RWPE2 (cell line): ENCODE measurements at regions not wholly inside any gene's neighbourhood (a gene's known extent, or its start where the extent isn't known, plus 50 kb on each side); places are given as distances from the start of the nearest gene placed in this dataset.

Experiments
- ATAC-seq: fragments of 200-7000 bp; cut with Tn5 transposase; 3 replicates; pipeline ENCODE4 v1.9.1; 2021; ENCODE audit warnings: low read depth
- DNase-seq: peaks from one replicate; pipeline ENCODE4 v3.0.0-alpha.2; 2020; ENCODE audit warnings: low spot score
- H3K27ac ChIP-seq: fragments of 450-650 bp; 2 replicates; pipeline ENCODE4 v1.5.1; 2017; ENCODE audit warnings: mild to moderate bottlenecking; ENCODE audit not compliant: poor library complexity, severe bottlenecking
- H3K27me3 ChIP-seq: fragments of 250-450 bp; sonication (Bioruptor Pico); 2 replicates; pipeline ENCODE4 v1.5.1; 2021; ENCODE audit warnings: mild to moderate bottlenecking, moderate library complexity; ENCODE audit not compliant: insufficient read depth, poor library complexity, severe bottlenecking
- H3K36me3 ChIP-seq: fragments of 250-450 bp; sonication (Bioruptor Pico); 2 replicates; pipeline ENCODE4 v1.5.1; 2020; ENCODE audit warnings: low read depth, mild to moderate bottlenecking, moderate library complexity
- H3K4me1 ChIP-seq: fragments of 250-450 bp; sonication (Bioruptor Pico); 2 replicates; pipeline ENCODE4 v1.5.1; 2021; ENCODE audit warnings: mild to moderate bottlenecking, moderate library complexity; ENCODE audit not compliant: insufficient read depth, poor library complexity, severe bottlenecking
- H3K4me3 ChIP-seq: fragments of 250-450 bp; sonication (Bioruptor Pico); 2 replicates; pipeline ENCODE4 v1.5.1; 2021; ENCODE audit warnings: mild to moderate bottlenecking, moderate library complexity; ENCODE audit not compliant: severe bottlenecking
- H3K9me3 ChIP-seq: fragments of 250-450 bp; sonication (Bioruptor Pico); 2 replicates; pipeline ENCODE4 v1.5.1; 2021; ENCODE audit warnings: mild to moderate bottlenecking, moderate library complexity; ENCODE audit not compliant: severe bottlenecking
- TF ChIP-seq, protein P1 (sequence below): fragments of 450-650 bp; IDR thresholded peaks from one replicate; pipeline ENCODE4 v1.5.1; 2017; ENCODE audit warnings: mild to moderate bottlenecking, moderate library complexity; ENCODE audit not compliant: poor library complexity, severe bottlenecking

- Histone ChIP-seq H3K27ac (no peak overlapping the region), H3K4me1 (no peaks in the 10 kb centered on the region), H3K4me3 (no peak overlapping the region), H3K36me3 (no peaks in the 10 kb centered on the region), H3K9me3 (no peaks in the 10 kb centered on the region), H3K27me3 (peaks cover 43% of the 10 kb centered on the region)
- TF ChIP-seq, protein P1, sequence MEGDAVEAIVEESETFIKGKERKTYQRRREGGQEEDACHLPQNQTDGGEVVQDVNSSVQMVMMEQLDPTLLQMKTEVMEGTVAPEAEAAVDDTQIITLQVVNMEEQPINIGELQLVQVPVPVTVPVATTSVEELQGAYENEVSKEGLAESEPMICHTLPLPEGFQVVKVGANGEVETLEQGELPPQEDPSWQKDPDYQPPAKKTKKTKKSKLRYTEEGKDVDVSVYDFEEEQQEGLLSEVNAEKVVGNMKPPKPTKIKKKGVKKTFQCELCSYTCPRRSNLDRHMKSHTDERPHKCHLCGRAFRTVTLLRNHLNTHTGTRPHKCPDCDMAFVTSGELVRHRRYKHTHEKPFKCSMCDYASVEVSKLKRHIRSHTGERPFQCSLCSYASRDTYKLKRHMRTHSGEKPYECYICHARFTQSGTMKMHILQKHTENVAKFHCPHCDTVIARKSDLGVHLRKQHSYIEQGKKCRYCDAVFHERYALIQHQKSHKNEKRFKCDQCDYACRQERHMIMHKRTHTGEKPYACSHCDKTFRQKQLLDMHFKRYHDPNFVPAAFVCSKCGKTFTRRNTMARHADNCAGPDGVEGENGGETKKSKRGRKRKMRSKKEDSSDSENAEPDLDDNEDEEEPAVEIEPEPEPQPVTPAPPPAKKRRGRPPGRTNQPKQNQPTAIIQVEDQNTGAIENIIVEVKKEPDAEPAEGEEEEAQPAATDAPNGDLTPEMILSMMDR: no peak
- no peak for ATAC-seq
- DNase-seq: no peak
These were observed 132.3 kb downstream of the IRX2 start for GRCh38 chr5:2619216-2619615.

GRCh38 chr5:2617461-2617860 lies 134.0 kb downstream of the IRX2 start:
- Histone ChIP-seq H3K4me1 (no peaks in the 10 kb centered on the region), H3K27ac (no peak overlapping the region), H3K36me3 (no peaks in the 10 kb centered on the region), H3K9me3 (no peaks in the 10 kb centered on the region), H3K27me3 (peaks cover 35% of the 10 kb centered on the region), H3K4me3 (no peak overlapping the region)
- ATAC-seq: no peak
- no peak for DNase-seq
- TF ChIP-seq, protein P1: no peak

DNA sequence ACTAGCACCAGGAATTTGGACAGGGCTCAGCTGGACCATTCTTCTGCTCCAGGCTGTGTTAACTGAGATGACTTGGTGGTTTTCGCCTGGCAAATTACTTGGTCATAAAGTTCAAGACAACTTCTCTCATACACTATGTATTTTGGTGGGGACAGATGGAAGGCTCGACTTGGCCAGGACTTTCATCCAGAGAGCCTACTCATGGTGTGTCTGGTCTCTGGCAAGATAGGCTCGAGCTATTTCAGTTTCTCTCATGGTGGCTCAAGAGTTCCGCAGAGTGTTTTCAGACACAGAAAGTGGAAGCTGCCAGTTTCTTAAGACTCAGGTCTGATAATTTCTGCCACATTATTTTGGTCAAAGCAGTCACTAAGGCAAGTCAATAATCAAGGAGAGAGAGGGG lies 135.6 kb downstream of the IRX2 start:
- Histone ChIP-seq H3K36me3 (no peaks in the 10 kb centered on the region), H3K9me3 (no peaks in the 10 kb centered on the region), H3K4me3 (no peak overlapping the region), H3K27ac (no peak overlapping the region), H3K27me3 (peaks cover 24% of the 10 kb centered on the region), H3K4me1 (no peaks in the 10 kb centered on the region)
- no peak for ATAC-seq
- TF ChIP-seq, protein P1: no peak
- DNase-seq: no peak

DNA sequence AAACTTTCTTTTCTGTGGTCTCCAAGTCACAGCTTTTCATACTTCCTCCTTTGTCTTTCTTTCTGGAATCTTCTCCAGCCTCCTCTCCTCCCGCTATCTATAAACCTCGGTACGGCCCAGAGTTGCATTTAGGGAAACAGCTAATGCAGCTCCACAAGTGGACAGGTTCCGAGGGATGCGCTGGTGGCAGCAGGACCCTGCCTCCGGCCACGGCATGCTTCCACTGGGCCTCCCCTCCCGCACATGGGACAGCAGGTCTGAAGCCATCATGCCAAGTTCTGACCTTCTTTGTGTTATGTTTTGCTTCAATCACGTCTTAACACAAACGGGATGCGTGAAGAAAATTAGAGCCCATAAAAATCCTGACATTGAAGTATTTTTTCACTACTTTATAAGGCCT lies 136.9 kb downstream of the IRX2 start:
- no peak overlapping the region for H3K4me3 ChIP-seq
- ATAC-seq (no peak), DNase-seq (no peak)
- H3K9me3 ChIP-seq: no peaks in the 10 kb centered on the region
- no peak overlapping the region for H3K27ac ChIP-seq
- H3K27me3 ChIP-seq: peaks cover 16% of the 10 kb centered on the region
- TF ChIP-seq, protein P1: no peak
- H3K4me1 ChIP-seq: no peaks in the 10 kb centered on the region
- no peaks in the 10 kb centered on the region for H3K36me3 ChIP-seq

GRCh38 chr5:2611659-2612058 lies 139.8 kb downstream of the IRX2 start:
- Histone ChIP-seq H3K4me1 (no peaks in the 10 kb centered on the region), H3K27ac (no peak overlapping the region), H3K4me3 (no peak overlapping the region), H3K9me3 (no peaks in the 10 kb centered on the region), H3K27me3 (peaks cover 20% of the 10 kb centered on the region), H3K36me3 (no peaks in the 10 kb centered on the region)
- DNase-seq: no peak
- ATAC-seq: no peak
- TF ChIP-seq, protein P1: no peak
